ENCODE measurements at regions not wholly inside any gene's neighbourhood (a gene's known extent, or its start where the extent isn't known, plus 50 kb on each side); places are given as distances from the start of the nearest gene placed in this dataset.
"Not testable (repeated sequence)": the region's sequence is repeated elsewhere in the genome, so short reads cannot be mapped to it uniquely, and the experiment has no call there.

- no peak for DNase-seq (ENCODE audit: low read depth in 2 of 2)
These were observed 112.5 kb downstream of the RRAGC start for GRCh38 chr1:38746941-38747600.

GRCh38 chr1:38746402-38746935, 113.1 kb downstream of the RRAGC start:
- DNase-seq (ENCODE audit: low read depth in 2 of 2) = no peak

GRCh38 chr1:38745476-38746401, 113.8 kb downstream of the RRAGC start:
- DNase-seq (ENCODE audit: low read depth in 2 of 2) = no peak

- DNase-seq (ENCODE audit: low read depth in 2 of 2) = no peak
These were observed 114.9 kb downstream of the RRAGC start for GRCh38 chr1:38744452-38745350.

DNA sequence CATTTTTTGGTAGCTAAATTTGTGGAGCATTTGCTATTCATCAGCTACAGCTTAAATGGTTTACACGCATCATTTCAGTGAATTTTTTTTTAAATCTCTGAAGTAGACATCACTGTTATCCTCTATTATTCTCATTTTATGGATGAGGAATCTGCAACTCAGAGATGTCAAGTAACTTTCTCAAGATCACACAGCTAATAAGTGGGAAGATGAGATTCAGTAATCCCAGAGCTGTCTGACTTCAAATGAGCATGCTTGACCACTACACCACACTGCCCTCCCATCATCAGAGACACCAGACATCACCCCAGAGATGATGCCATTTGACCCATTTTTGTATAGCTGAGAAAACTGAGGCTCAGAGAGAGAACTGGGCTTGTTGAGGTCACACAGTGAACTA, 116.4 kb downstream of the RRAGC start:
- DNase-seq (ENCODE audit: low read depth in 2 of 2) = no peak

DNA sequence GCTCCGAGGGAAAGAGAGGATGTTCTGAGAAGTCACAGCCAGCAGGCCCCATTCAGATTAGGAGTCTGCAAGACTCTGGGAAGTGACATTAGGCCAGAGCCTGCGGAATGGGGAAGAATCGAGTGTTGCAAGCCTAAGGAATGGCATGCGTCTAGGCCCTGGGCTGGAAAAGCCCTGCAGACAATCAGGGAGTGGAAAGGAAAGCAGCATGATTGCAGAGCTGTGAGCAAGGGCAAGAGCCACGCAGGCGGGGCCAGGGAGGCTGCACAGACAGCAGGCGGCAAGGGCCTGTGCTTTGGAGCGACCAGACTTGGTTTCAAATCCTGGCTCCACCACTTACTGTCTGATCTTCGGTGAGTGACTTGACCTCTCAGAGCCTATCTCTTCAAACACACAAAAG, 118.2 kb downstream of the RRAGC start:
- no peak for DNase-seq (ENCODE audit: low read depth in 2 of 2)

DNA sequence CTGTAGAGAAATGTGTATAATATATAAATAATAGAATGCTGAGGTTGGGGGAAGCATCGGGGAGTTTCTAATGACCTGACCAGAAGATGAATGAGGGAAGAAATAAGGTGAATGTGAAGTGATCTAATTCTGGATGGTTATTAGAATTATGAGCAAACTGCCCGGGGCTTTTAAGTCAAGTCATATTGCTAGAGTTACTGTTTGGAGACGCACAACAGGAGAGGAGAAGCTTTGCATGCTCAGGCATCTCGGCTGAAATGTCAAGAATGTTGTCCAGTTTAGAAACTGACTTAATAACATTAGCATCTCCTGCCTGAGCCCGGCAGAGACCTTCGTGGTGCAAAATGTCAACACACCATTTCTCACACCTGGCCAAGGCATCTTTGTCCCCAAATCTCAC, 119.1 kb downstream of the RRAGC start:
- no peak for DNase-seq (ENCODE audit: low read depth in 2 of 2)

- no peak for DNase-seq (ENCODE audit: low read depth in 2 of 2)
These were observed 121.4 kb downstream of the RRAGC start for GRCh38 chr1:38738207-38738606.

DNA sequence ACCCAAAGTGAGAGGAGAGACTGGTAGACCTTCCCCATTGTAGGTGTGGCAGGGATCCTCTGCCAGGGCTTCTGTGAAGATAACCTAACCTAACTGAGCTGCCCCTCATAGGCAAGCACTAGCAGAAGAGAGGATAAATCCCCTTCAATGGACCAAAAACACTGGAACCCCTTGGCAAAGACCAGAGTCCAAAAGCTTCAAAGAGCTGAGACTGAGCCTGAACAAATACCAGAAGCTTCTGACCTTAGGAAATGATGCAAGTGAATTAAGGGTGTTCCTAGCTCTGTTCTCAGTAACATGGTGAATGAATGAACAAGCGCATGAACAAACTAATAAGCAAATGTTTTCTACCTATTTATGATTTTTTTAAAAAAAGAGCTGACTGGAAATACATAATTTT, 123.2 kb downstream of the RRAGC start:
- no peak for DNase-seq (ENCODE audit: low read depth in 2 of 2)

GRCh38 chr1:38735651-38736161, 123.9 kb downstream of the RRAGC start:
- DNase-seq (ENCODE audit: low read depth in 2 of 2) = no peak

DNA sequence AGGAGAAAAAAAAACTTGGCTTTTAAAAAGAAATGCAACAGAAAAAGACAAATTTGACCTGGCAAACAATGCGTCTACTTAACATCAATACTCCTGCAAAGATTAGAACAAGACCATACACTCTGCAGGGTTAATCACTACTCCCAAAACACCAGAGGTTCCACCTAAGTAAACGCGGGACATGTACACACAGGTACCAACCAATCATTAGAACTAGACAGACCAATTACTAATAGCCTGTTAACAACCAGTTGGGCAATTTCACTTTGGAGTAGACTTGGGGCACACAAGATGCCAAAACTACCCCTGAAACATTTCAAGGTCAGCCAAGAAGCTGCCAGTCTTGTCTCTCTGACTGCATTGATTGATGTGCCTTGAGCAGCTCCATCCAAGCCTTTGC, 125.8 kb downstream of the RRAGC start:
- DNase-seq (ENCODE audit: low read depth in 2 of 2) = no peak

DNA sequence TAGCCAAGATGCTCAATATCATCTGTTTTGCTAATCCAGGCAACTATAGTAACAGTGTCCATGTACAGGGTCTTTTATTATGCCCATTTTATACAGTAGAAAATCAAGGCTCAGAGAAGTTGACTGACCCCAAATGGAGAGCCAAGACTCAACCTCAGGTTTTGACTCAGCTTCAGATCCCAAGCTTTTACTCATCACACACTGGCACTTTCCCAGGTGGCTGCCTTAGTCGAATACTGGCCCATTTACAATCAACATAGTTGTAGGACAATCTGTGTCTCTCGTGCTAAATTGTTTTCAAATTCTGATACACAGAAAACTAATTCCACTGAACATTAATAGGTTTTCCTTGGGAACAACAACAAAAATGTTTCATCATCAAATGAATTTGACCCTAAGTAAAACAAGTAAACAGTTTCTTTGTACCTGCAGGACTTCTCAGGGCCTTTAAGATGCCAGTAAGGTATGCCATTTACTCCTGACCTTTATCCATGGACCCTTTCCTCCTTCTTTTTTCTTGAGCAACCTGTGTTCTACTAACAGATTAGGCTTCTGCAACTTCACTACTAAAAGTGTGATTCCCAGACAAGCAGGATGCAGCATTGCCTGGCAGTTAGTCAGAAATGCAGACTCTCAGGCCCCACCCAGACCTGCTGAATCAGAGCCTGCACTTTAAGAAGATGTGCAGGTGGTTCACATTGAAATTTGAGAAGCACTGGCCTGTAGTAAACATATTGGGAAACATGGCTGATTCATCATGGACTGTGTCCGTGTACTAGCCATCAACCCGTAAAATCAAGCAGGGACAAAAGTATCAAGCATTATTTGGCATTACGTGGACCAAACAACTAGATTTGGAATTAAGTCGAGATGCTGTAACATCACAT, 128.8 kb downstream of the RRAGC start:
- DNase-seq (ENCODE audit: low read depth in 2 of 2) = no peak

DNA sequence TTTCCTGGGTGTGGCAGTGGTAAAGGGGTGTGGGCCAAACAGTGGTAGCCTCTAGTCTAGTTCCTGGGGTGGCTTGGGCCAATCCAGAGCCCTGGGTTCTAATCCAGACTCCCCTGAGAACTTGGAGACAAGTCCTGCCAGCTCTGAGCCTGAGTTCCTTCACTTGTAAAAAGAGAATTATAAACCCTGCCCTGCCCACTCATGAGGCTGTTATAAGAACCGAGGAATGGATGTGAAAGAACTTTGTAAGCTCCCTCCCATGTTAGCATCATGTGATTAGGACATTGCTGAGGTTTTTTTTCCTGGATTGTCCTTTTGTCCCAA, 131.0 kb downstream of the RRAGC start:
- DNase-seq (ENCODE audit: low read depth in 2 of 2) = no peak

GRCh38 chr1:38727684-38728584, 131.6 kb downstream of the RRAGC start:
- DNase-seq (ENCODE audit: low read depth in 2 of 2) = peak; percentile 39 to 45

GRCh38 chr1:38725321-38725961, 134.1 kb downstream of the RRAGC start:
- not testable (repeated sequence) for DNase-seq (ENCODE audit: low read depth in 2 of 2)

DNA sequence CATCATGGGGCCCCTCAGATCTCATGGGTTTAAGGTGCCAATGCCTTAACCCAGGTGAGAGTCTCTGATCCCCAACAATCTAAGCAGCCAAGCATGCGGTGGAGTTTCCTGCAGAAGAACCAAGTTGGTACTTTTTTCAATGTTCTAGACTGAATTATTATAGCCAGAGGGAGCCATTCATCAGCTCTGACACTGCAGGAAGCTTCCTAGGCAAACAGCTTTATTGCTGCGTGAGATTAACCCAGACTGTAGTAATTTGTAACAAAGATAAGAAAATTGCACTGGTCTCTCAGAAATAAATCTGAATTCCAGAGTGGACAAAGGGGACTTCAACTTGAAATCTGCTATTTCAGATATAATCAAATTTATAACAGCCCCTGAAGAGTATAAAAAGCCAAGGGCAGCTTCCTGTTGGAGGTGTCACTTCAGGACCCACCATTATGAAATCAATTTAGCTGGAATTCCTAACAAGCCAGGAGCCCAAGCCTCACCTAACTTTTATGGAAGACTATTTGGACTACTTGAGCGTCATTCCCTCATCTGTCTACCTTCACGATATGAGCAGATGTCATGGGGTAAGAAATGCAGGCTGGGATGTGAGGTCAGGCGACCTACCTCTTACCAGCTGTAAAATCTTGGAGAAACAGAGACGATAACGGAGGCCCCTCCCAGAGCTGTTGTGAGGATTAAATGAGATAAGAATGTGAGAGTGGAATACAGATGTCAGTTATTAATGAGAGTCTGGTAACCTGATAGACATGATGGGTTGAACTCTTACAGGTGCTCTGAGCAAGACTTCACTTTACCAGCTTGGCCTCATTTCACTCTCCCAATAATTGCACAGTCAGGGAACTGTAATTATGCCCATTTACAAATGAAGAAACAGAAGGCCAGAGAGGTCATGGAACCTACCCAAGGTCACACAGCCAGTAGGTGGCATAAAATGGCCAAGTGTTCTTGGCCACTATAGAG, 135.1 kb downstream of the RRAGC start:
- no peak for DNase-seq (ENCODE audit: low read depth in 2 of 2)

GRCh38 chr1:38721816-38722215, 137.8 kb downstream of the RRAGC start:
- no peak for DNase-seq (ENCODE audit: low read depth in 2 of 2)

DNA sequence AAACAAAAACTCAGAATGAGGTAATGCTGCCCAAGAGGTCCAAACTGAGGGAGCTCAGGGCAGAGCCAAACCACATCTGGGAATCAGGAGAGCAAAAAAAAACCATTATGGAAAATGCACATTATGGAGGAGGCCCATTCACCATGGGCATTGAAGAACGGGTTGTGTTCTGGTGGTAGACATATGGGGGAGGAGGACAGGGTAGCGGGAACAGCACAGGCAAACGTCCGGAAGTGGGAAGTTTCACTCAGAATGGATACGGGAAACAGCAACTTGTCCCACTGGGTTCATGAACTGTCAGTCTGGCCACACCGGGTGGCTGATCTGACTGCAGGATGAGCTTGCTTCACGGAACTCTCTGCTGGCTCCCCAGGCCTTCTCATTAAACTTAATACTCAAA, 139.7 kb downstream of the RRAGC start:
- no peak for DNase-seq (ENCODE audit: low read depth in 2 of 2)
